Stimulated activated CD4-positive, alpha-beta T cell treated with anti-CD3 and anti-CD28 coated beads, Interleukin-4, amount 100 ng/mL, for 48 hours (primary cell): ENCODE measurements at regions not wholly inside any gene's neighbourhood (a gene's known extent, or its start where the extent isn't known, plus 50 kb on each side); places are given as distances from the start of the nearest gene placed in this dataset.

Experiments
- DNase-seq, 2 donors: peaks; one replicate each; pipeline ENCODE4 v3.0.0-alpha.2; 2020; ENCODE audit warnings: low read depth in 2 of 2

- no peak for DNase-seq
Measured at GRCh38 chr7:106482091-106482490, 178.9 kb downstream of the CCDC71L start.

DNA sequence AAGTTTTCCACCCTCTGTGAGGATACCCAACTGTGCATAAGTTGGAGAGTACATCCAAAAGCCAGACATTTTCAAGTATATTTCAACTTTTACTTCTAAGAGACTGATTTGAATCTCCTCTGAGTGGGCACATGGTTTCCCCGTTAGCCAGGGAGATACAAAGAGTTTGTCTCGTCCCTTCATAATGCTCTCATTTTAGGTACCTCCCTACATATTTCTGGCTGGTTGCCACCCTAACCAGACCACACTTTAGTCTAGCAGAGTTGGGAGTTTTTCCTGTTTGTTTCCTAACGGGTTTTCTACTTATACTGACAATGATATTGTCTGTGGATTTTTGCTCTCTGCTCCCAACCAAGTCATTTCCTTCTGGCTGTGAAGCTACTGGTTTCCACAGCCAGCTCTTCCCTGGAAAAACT lies 180.3 kb downstream of the CCDC71L start:
- no peak for DNase-seq

DNA sequence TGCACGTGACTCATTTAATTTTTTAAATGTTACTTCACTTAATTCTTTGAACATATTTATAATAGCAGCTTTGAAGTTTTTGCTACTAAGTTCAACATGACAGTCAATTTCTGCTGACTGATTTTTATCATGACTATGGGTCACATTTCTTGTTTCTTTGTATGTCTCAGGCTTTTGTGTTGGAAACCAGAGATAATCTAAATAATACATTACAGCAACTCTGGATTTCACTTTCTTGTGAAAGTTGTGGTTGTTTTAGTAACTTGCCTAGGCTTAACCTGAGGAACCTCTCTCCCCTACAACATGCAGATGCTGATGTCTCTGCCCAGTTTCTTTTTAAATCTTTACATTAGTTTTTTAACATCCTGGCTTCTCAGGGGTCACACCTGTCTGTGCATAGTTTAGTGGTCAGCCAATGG lies 180.8 kb downstream of the CCDC71L start:
- no peak for DNase-seq

DNA sequence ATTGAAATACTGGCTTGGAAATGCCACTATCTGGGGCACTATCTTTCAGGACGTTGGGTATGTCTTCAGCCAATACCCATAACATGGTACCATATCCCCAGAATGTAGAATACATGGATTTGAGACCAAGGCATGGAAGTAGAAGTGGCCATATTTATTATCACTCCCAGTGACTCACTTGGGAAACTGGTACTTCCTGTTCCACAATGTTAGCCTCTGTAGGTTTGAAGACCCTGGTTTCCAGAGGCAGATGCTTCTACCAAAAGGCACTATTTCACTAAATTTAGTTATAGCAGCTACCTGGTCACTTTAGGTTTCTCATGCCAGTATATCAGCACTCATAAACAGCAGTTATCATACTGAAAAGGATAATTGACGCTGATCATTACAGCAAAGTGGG lies 184.2 kb downstream of the CCDC71L start:
- DNase-seq = no peak

- no peak for DNase-seq
Measured at GRCh38 chr7:106472741-106473140, 188.0 kb upstream of the NAMPT start.

DNA sequence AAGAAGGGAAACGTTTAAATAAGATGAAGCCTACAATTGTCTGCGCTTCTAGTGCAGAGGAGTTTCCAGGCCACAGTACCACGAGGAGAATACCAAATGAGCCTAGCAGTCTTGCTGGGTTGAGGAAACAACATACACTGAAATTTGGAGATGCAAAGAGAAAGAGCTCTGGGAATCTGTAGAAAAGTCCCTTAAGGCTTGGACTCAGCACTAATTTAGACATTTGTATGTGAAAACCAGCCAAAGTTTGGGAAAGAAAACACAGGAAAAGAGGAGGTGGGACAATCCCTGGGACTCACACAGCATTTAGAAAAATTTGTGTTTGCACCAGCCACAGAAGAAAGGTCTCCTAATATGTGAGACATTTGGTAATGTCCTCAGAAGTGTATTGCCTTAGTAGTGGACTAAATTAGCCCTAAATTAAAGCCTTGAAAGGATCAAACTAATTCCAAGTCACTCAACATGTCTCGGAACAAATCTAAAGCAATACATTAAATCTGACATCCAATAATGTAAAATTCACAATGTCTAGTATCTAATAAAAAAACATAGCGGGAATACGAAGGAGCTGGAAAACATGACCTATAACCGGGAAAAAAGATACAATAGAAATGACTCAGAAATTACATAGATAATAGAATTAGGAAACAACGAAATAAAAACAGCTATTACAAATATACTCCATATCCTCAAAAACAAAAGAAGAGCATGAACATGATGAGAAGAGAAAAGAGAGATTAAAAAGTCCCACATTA lies 187.1 kb upstream of the NAMPT start:
- no peak for DNase-seq

- DNase-seq = no peak
Measured at GRCh38 chr7:106471021-106471420, 186.2 kb upstream of the NAMPT start.

DNA sequence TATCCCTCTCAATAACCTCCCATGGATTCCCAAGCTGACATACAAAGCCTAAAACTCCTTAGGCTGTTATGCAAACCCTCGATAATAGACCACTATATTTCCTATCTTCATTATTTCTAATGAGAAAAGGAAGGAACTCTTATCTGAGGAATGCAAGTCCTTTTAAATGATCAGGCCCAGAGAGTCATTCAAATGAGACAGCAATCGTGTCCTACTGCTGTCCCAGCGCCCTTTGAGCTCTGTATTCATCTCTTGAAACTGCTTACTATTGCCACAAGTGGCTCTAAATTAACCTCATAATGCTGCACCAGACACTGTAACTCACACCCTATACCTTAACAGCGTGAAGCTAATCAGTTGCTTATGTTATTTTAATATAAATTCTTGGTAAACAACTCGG lies 182.1 kb upstream of the NAMPT start:
- DNase-seq = no peak

GRCh38 chr7:106465704-106466468 lies 181.1 kb upstream of the NAMPT start:
- DNase-seq = no peak

GRCh38 chr7:106464651-106465050 lies 179.9 kb upstream of the NAMPT start:
- DNase-seq = no peak

GRCh38 chr7:106463851-106464611 lies 179.2 kb upstream of the NAMPT start:
- no peak for DNase-seq

DNA sequence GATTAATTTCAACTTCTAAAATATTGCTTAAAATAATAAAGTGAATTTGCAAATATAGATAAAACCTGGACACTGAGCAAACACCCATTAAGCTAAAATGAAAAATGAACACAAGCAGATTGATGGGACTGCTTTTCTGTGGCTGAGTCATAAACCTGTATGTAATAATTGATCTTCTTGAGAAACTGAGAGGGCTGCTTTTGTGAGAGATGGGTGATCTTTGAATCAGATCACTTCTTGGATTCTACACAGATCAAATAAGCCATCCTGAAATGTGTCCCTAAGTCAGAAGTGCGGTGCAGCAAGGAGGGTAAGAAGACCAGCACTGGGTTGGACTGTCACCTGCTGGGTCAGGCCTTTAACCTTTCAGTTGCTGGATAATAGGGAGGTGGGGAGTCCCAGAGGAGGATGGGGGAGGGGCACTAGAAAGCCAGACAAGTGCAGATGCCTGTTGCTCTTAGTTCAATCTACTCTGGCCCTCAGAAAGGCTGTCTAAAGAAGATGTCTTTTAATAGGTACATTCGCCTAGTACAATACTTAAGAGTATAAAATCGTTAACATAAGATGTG lies 178.2 kb upstream of the NAMPT start:
- peak in 1 of 2 donors; percentile 24 for DNase-seq

GRCh38 chr7:106462365-106462859 lies 177.6 kb upstream of the NAMPT start:
- no peak for DNase-seq

DNA sequence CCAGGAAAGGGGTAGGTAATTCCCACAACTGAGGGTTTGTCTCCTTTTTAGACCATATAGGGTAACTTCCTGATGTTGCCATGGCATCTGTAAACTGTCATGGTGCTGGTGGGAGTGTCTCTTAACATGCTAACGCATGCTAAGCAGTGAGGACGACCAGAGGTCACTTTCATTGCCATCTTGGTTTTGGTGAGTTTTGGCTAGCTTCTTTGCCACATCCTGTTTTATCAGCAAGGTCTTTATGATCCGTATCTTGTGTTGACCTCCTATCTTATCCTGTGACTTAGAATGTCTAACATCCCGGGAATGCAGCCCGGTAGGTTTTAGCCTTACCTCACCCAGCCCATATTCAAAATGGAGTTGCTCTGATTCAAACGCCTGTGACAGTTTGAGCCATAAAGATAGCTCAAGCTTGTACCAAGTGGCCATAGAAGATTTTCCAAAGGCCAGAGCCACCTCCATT lies 176.0 kb upstream of the NAMPT start:
- no peak for DNase-seq

GRCh38 chr7:106459397-106460072 lies 174.8 kb upstream of the NAMPT start:
- no peak for DNase-seq

GRCh38 chr7:106457678-106458077 lies 172.9 kb upstream of the NAMPT start:
- no peak for DNase-seq

- DNase-seq = no peak
Measured at GRCh38 chr7:106456329-106456728, 171.5 kb upstream of the NAMPT start.

DNA sequence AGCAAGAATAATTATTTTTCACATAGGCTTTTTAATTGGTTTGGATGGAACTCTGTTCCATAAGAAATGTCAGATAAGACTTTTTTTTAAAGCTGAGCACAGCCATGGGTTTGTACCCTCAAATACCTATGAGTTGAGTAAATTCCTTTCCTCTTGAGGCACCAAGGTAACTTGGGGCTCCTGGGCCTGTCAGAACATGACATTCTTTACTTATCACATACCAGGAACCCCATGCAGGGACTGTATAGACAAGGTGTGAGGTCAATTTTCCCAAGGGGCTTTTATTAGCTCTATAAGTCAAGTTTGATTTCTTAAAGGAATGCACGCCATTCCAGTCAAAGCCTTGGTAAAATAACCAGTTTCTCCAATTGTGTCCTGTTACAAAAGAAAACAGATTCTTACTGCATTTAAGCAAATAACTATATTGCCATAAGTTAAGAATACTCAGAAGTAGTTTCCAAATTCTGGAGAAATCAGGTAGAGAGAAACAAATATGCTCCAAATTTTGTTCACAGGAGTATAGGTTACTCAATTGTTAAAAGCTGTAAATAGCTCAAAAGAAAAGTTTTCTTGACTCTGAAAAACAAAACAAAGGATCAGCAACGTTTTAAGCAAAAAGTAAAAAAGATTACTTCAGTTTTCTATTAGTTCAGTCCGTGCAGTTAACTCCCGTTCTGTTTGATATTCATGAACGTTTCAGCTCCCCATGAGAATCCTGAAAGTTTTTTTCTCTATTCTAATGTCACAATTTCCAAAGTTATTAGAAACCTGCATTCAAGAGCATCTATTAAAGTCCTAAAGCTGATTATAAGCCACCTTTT lies 167.5 kb upstream of the NAMPT start:
- no peak for DNase-seq

GRCh38 chr7:106451171-106451570 lies 166.4 kb upstream of the NAMPT start:
- DNase-seq = no peak

GRCh38 chr7:106450716-106451115 lies 165.9 kb upstream of the NAMPT start:
- no peak for DNase-seq
